ENCODE measurements at regions not wholly inside any gene's neighbourhood (a gene's known extent, or its start where the extent isn't known, plus 50 kb on each side); places are given as distances from the start of the nearest gene placed in this dataset.

GRCh38 chr6:169019111-169019510, 234.5 kb downstream of the THBS2 start:
- TF ChIP-seq, protein P1, sequence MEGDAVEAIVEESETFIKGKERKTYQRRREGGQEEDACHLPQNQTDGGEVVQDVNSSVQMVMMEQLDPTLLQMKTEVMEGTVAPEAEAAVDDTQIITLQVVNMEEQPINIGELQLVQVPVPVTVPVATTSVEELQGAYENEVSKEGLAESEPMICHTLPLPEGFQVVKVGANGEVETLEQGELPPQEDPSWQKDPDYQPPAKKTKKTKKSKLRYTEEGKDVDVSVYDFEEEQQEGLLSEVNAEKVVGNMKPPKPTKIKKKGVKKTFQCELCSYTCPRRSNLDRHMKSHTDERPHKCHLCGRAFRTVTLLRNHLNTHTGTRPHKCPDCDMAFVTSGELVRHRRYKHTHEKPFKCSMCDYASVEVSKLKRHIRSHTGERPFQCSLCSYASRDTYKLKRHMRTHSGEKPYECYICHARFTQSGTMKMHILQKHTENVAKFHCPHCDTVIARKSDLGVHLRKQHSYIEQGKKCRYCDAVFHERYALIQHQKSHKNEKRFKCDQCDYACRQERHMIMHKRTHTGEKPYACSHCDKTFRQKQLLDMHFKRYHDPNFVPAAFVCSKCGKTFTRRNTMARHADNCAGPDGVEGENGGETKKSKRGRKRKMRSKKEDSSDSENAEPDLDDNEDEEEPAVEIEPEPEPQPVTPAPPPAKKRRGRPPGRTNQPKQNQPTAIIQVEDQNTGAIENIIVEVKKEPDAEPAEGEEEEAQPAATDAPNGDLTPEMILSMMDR (IDR thresholded peaks at IDR 0.05), result no peak
- no peak for TF ChIP-seq POLR2A (IDR thresholded peaks at IDR 0.05)
- TF ChIP-seq POLR2AphosphoS5 (IDR thresholded peaks at IDR 0.05), result no peak
